ENCODE measurements at regions not wholly inside any gene's neighbourhood (a gene's known extent, or its start where the extent isn't known, plus 50 kb on each side); places are given as distances from the start of the nearest gene placed in this dataset.

GRCh38 chr19:27765912-27766725, 1446.8 kb downstream of the UQCRFS1 start:
- H3K4me2 ChIP-seq (ENCODE audit: insufficient read depth, insufficient read length, low read length), result no peak overlapping the region
- Mint-ChIP-seq H3K4me3 (no peak overlapping the region), H3K36me3 (ENCODE audit: insufficient read depth in 1 of 3, low read depth in 3 of 3) (peaks cover 5 to 70% (median 28%) of the 10 kb centered on the region in 3 experiments)

More at GRCh38 chr19:27765912-27766725, 1446.8 kb downstream of the UQCRFS1 start:
- Histone ChIP-seq H3K18ac (ENCODE audit: insufficient read length, low read depth, low read length) (no peak overlapping the region), H2BK5ac (ENCODE audit: insufficient read length, low read length) (no peak overlapping the region), H3T11ph (ENCODE audit: low read length) (no peak overlapping the region), H2BK15ac (ENCODE audit: low read depth, low read length) (no peak overlapping the region), H2AFZ (ENCODE audit: low read length) (no peak overlapping the region), H3K9me3 (ENCODE audit: control insufficient read depth, low read depth, low read length) (no peaks in the 10 kb centered on the region), H3K4me1 (ENCODE audit: insufficient read depth, low read length) (no peaks in the 10 kb centered on the region), H3K4ac (ENCODE audit: low read depth, low read length) (no peak overlapping the region), H4K20me1 (ENCODE audit: control insufficient read depth, insufficient read depth, insufficient read length) (no peaks in the 10 kb centered on the region), H3K27me3 (ENCODE audit: insufficient read depth, low read length) (peaks cover 24% of the 10 kb centered on the region; the same call in 1 of the 2 replicates), H3K23me2 (ENCODE audit: insufficient read length, low read depth, low read length, poor library complexity, severe bottlenecking) (no peaks in the 10 kb centered on the region), H2BK20ac (ENCODE audit: low read depth, low read length, poor library complexity, severe bottlenecking) (no peak overlapping the region), H4K8ac (replicated peaks; ENCODE audit: insufficient read length, low read depth, low read length) (no peak overlapping the region), H3K56ac (ENCODE audit: insufficient read length, low read depth, low read length) (no peak overlapping the region), H2BK120ac (ENCODE audit: low read depth, low read length, poor library complexity, severe bottlenecking) (no peak overlapping the region), H4K91ac (ENCODE audit: insufficient read length, low read depth, low read length) (no peak overlapping the region), H2BK12ac (ENCODE audit: insufficient read length, low read depth, low read length) (no peak overlapping the region), H3K79me2 (ENCODE audit: insufficient read depth, low read length) (no peaks in the 10 kb centered on the region), H3K79me1 (ENCODE audit: insufficient read depth, low read depth, low read length, poor library complexity, severe bottlenecking) (no peaks in the 10 kb centered on the region), H2AK5ac (ENCODE audit: insufficient read length, low read length) (no peak overlapping the region), H3K23ac (ENCODE audit: insufficient read length, low read depth, low read length) (no peak overlapping the region), H3K27ac (ENCODE audit: insufficient read length, low read depth, low read length) (no peak overlapping the region), H3K14ac (ENCODE audit: insufficient read depth, low read length) (no peak overlapping the region), H3K9ac (ENCODE audit: extremely low read depth, insufficient read length, low read length) (no peak overlapping the region), H4K5ac (ENCODE audit: insufficient read length, low read depth, low read length) (no peak overlapping the region)
- Mint-ChIP-seq H3K27me3 (ENCODE audit: low read depth) (peaks cover 97% of the 10 kb centered on the region), H3K4me1 (no peaks in the 10 kb centered on the region), H3K9me3 (peaks cover 91 to 96% of the 10 kb centered on the region in 2 experiments), H3K27ac (no peak overlapping the region)
- DNase-seq, result no peak
- no CpG with 5 or more reads among the region's 12 CpGs for WGBS (ENCODE audit: extremely low coverage, insufficient read length, low lambda C conversion rate)
- TF ChIP-seq, protein P1, sequence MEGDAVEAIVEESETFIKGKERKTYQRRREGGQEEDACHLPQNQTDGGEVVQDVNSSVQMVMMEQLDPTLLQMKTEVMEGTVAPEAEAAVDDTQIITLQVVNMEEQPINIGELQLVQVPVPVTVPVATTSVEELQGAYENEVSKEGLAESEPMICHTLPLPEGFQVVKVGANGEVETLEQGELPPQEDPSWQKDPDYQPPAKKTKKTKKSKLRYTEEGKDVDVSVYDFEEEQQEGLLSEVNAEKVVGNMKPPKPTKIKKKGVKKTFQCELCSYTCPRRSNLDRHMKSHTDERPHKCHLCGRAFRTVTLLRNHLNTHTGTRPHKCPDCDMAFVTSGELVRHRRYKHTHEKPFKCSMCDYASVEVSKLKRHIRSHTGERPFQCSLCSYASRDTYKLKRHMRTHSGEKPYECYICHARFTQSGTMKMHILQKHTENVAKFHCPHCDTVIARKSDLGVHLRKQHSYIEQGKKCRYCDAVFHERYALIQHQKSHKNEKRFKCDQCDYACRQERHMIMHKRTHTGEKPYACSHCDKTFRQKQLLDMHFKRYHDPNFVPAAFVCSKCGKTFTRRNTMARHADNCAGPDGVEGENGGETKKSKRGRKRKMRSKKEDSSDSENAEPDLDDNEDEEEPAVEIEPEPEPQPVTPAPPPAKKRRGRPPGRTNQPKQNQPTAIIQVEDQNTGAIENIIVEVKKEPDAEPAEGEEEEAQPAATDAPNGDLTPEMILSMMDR (conservative IDR thresholded peaks at IDR 0.05), result no peak
